Mesendoderm (in vitro differentiated cells): ENCODE measurements at regions not wholly inside any gene's neighbourhood (a gene's known extent, or its start where the extent isn't known, plus 50 kb on each side); places are given as distances from the start of the nearest gene placed in this dataset.
A peak's percentile ranks its signal among the peaks of the same experiment; 100 is the strongest.
"Not testable (repeated sequence)": the region's sequence is repeated elsewhere in the genome, so short reads cannot be mapped to it uniquely, and the experiment has no call there.

ENCODE experiments used
- DNase-seq: peaks from one replicate; pipeline ENCODE4 v3.0.0; 2013
- H2AK5ac ChIP-seq: 2 replicates; pipeline ENCODE4 v1.6.1; 2013; ENCODE audit warnings: low read length, inconsistent platforms
- H2BK120ac ChIP-seq: 2 replicates; pipeline ENCODE4 v1.6.1; 2013; ENCODE audit warnings: low read depth, mild to moderate bottlenecking, low read length, moderate library complexity, mixed read lengths
- H2BK15ac ChIP-seq: replicated peaks from 2 replicates; pipeline ENCODE4 v1.6.1; 2013; ENCODE audit warnings: low read depth, mild to moderate bottlenecking, moderate library complexity
- H2BK5ac ChIP-seq: 2 replicates; pipeline ENCODE4 v1.6.1; 2013; ENCODE audit warnings: low read length, inconsistent platforms
- H3K18ac ChIP-seq: 2 replicates; pipeline ENCODE4 v1.6.1; 2013; ENCODE audit warnings: mild to moderate bottlenecking, low read length, mixed read lengths
- H3K23ac ChIP-seq: one replicate; pipeline ENCODE4 v1.6.1; 2013; ENCODE audit warnings: low read length
- H3K27ac ChIP-seq: 2 replicates; pipeline ENCODE4 v1.5.1; 2013; ENCODE audit warnings: low read depth, mild to moderate bottlenecking, inconsistent platforms, low read length, moderate library complexity
- H3K27me3 ChIP-seq: 2 replicates; pipeline ENCODE4 v1.6.1; 2013; ENCODE audit warnings: low read length, control low read depth, mild to moderate bottlenecking, inconsistent platforms; ENCODE audit not compliant: insufficient read depth, poor library complexity
- H3K36me3 ChIP-seq: 2 replicates; pipeline ENCODE4 v1.6.1; 2013; ENCODE audit warnings: low read length, inconsistent platforms; ENCODE audit not compliant: control insufficient read depth, insufficient read depth
- H3K4ac ChIP-seq: one replicate; pipeline ENCODE4 v1.6.1; 2013; ENCODE audit warnings: low read depth, mild to moderate bottlenecking, low read length, moderate library complexity
- H3K4me1 ChIP-seq: 2 replicates; pipeline ENCODE4 v1.6.1; 2013; ENCODE audit warnings: low read depth, low read length, inconsistent platforms; ENCODE audit not compliant: control insufficient read depth
- H3K4me2 ChIP-seq: 2 replicates; pipeline ENCODE4 v1.6.1; 2013; ENCODE audit warnings: low read length
- H3K4me3 ChIP-seq: 2 replicates; pipeline ENCODE4 v1.5.1; 2013; ENCODE audit warnings: mild to moderate bottlenecking, low read length
- H3K56ac ChIP-seq: one replicate; pipeline ENCODE4 v1.6.1; 2013; ENCODE audit warnings: low read length
- H3K79me1 ChIP-seq: 2 replicates; pipeline ENCODE4 v1.6.1; 2013; ENCODE audit warnings: low read length, inconsistent platforms
- H3K79me2 ChIP-seq: 2 replicates; pipeline ENCODE4 v1.6.1; 2013; ENCODE audit warnings: mild to moderate bottlenecking, low read length; ENCODE audit not compliant: control insufficient read depth, insufficient read depth
- H3K9ac ChIP-seq: 2 replicates; pipeline ENCODE4 v1.6.1; 2013; ENCODE audit warnings: low read length, inconsistent platforms
- H4K5ac ChIP-seq: one replicate; pipeline ENCODE4 v1.6.1; 2013; ENCODE audit warnings: low read length
- H4K8ac ChIP-seq: one replicate; pipeline ENCODE4 v1.6.1; 2013; ENCODE audit warnings: low read depth, mild to moderate bottlenecking, control low read depth, low read length, moderate library complexity
- WGBS: extraction: QIAGEN DNeasy Blood & Tissue Kit; methylation state at CpG from one replicate; pipeline ENCODE4 v1.1.7; 2013; ENCODE audit warnings: low lambda C conversion rate, missing lambda C conversion rate; ENCODE audit not compliant: insufficient coverage; ENCODE audit errors: extremely low coverage; 5-methylcytosine and 5-hydroxymethylcytosine counted together

DNA sequence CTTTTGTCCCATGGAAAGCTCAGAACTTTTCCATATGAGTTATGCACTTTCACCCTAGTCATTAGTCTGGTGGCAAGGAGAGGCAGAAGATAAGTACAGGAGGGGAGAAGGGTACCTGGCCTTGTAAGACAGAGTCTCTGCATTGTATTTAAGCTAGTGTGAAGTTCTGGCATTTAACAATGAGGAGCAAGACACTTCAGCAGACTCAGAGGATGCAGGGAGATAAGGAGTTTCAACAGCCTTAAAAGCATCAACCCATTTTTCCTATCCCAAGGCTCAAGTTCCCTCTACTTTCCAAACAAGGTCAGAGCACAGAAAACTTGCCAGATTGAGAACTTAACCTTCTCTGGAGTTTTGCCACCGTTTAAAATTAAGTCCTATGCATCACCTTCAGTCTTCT, 348.2 kb upstream of the VRK2 start:
- Histone ChIP-seq H3K23ac (no peak overlapping the region), H3K79me1 (no peaks in the 10 kb centered on the region), H3K9ac (no peak overlapping the region), H3K4me2 (no peak overlapping the region), H3K56ac (no peak overlapping the region), H2AK5ac (no peak overlapping the region), H2BK5ac (no peak overlapping the region), H3K4ac (no peak overlapping the region), H3K4me1 (no peaks in the 10 kb centered on the region), H4K5ac (no peak overlapping the region), H3K18ac (no peak overlapping the region), H3K36me3 (no peaks in the 10 kb centered on the region), H3K79me2 (no peaks in the 10 kb centered on the region), H3K27me3 (no peaks in the 10 kb centered on the region), H3K4me3 (no peak overlapping the region), H2BK15ac (peak overlapping the region; percentile 19), H2BK120ac (peak overlapping the region; percentile 38), H4K8ac (no peak overlapping the region), H3K27ac (no peak overlapping the region)
- no CpG with 5 or more reads among the region's 1 CpG for WGBS
- peak; percentile 88 for DNase-seq

DNA sequence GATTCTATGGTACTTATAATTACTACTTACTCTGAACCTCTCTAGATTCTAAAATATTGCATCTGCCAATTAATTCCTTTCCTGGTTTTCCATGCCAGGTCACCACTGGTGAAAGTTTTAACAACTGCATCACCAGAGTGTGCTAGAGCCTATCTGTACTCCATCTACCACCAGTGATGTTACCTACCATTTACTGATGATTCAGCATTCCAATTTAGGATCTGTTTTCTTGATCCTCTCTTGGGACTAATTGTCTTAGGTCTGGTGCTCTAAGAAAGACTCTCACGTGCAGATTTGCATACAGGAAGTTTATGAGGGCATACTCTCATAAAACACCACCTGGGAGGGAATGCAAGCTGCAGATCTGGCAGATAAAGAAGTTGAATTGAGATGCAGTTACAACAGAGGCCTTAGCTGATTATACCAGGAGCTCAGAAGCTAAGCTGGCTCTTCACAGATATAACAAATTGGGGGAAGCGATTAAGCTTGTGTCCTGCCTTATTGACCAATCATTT, 347.6 kb upstream of the VRK2 start:
- H2BK5ac ChIP-seq: no peak overlapping the region
- no peak overlapping the region for H3K4me3 ChIP-seq
- no peak overlapping the region for H4K8ac ChIP-seq
- no peaks in the 10 kb centered on the region for H3K36me3 ChIP-seq
- no peaks in the 10 kb centered on the region for H3K79me2 ChIP-seq
- H3K27ac ChIP-seq: no peak overlapping the region
- H2BK120ac ChIP-seq: no peak overlapping the region
- H3K56ac ChIP-seq: no peak overlapping the region
- no peak overlapping the region for H4K5ac ChIP-seq
- H2AK5ac ChIP-seq: no peak overlapping the region
- H2BK15ac ChIP-seq: no peak overlapping the region
- no CpG with 5 or more reads among the region's 2 CpGs for WGBS
- H3K4me1 ChIP-seq: no peaks in the 10 kb centered on the region
- no peak overlapping the region for H3K4me2 ChIP-seq
- H3K23ac ChIP-seq: no peak overlapping the region
- peak; percentile 93 for DNase-seq
- H3K79me1 ChIP-seq: no peaks in the 10 kb centered on the region
- H3K9ac ChIP-seq: no peak overlapping the region
- H3K27me3 ChIP-seq: no peaks in the 10 kb centered on the region
- H3K4ac ChIP-seq: no peak overlapping the region
- H3K18ac ChIP-seq: peak overlapping the region; percentile 56

GRCh38 chr2:57701391-57701791, 345.2 kb upstream of the VRK2 start:
- H2BK5ac ChIP-seq: no peak overlapping the region
- H3K4ac ChIP-seq: no peak overlapping the region
- H3K4me3 ChIP-seq: no peak overlapping the region
- H3K79me1 ChIP-seq: no peaks in the 10 kb centered on the region
- H4K5ac ChIP-seq: no peak overlapping the region
- no peak overlapping the region for H3K9ac ChIP-seq
- no peaks in the 10 kb centered on the region for H3K79me2 ChIP-seq
- H2BK15ac ChIP-seq: peak overlapping the region; percentile 74
- H4K8ac ChIP-seq: no peak overlapping the region
- no peak overlapping the region for H2BK120ac ChIP-seq
- WGBS: no CpG with 5 or more reads among the region's 5 CpGs
- H3K4me1 ChIP-seq: no peaks in the 10 kb centered on the region
- peak; percentile 96 for DNase-seq
- no peak overlapping the region for H3K18ac ChIP-seq
- H3K4me2 ChIP-seq: no peak overlapping the region
- no peaks in the 10 kb centered on the region for H3K36me3 ChIP-seq
- no peak overlapping the region for H3K27ac ChIP-seq
- H2AK5ac ChIP-seq: no peak overlapping the region
- no peaks in the 10 kb centered on the region for H3K27me3 ChIP-seq
- H3K56ac ChIP-seq: no peak overlapping the region
- no peak overlapping the region for H3K23ac ChIP-seq

- Histone ChIP-seq H3K18ac (no peak overlapping the region), H3K4me1 (no peaks in the 10 kb centered on the region), H2BK120ac (no peak overlapping the region), H3K27me3 (no peaks in the 10 kb centered on the region), H3K4ac (no peak overlapping the region), H2BK15ac (no peak overlapping the region), H3K4me3 (no peak overlapping the region), H3K36me3 (no peaks in the 10 kb centered on the region), H2AK5ac (no peak overlapping the region), H3K79me2 (no peaks in the 10 kb centered on the region), H3K56ac (no peak overlapping the region), H4K8ac (no peak overlapping the region), H2BK5ac (no peak overlapping the region), H3K27ac (no peak overlapping the region), H3K4me2 (no peak overlapping the region), H4K5ac (no peak overlapping the region), H3K79me1 (no peaks in the 10 kb centered on the region), H3K23ac (no peak overlapping the region), H3K9ac (no peak overlapping the region)
- WGBS: no CpG with 5 or more reads among the region's 3 CpGs
- DNase-seq: no peak
These were observed 343.2 kb upstream of the VRK2 start for GRCh38 chr2:57703407-57703806.

DNA sequence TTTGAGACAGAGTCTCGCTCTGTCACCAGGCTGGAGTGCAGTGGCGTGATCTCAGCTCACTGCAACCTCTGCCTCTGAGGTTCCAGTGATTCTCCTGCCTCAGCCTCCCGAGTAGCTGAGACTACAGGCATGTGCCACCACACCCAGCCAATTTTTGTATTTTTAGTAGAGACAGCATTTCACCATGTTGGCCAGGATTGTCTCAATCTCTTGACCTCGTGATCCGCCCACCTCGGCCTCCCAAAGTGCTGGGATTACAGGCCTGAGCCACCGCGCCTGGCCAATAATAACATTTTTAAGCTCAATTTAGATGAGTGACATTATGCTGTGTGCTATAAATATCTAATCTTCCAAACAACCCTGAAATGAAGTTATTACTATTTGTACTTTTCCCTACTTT, 338.8 kb upstream of the VRK2 start:
- not testable (repeated sequence) for H2AK5ac ChIP-seq, H3K27ac ChIP-seq, H3K79me2 ChIP-seq, H4K8ac ChIP-seq, H3K36me3 ChIP-seq, H3K27me3 ChIP-seq, H3K4ac ChIP-seq, H2BK120ac ChIP-seq, DNase-seq, H3K79me1 ChIP-seq, H3K9ac ChIP-seq, H3K18ac ChIP-seq, H3K23ac ChIP-seq, H2BK5ac ChIP-seq, H3K56ac ChIP-seq, H3K4me2 ChIP-seq, H4K5ac ChIP-seq, H2BK15ac ChIP-seq, H3K4me3 ChIP-seq, H3K4me1 ChIP-seq
- WGBS: no CpG with 5 or more reads among the region's 8 CpGs

GRCh38 chr2:57711991-57712390, 334.6 kb upstream of the VRK2 start:
- WGBS: no CpG with 5 or more reads among the region's 1 CpG
- Histone ChIP-seq H3K9ac (no peak overlapping the region), H4K5ac (no peak overlapping the region), H3K79me2 (no peaks in the 10 kb centered on the region), H3K4ac (no peak overlapping the region), H2AK5ac (no peak overlapping the region), H3K4me3 (no peak overlapping the region), H3K23ac (no peak overlapping the region), H2BK120ac (no peak overlapping the region), H3K56ac (no peak overlapping the region), H3K36me3 (no peaks in the 10 kb centered on the region), H3K4me2 (no peak overlapping the region), H3K27me3 (no peaks in the 10 kb centered on the region), H3K27ac (no peak overlapping the region), H4K8ac (no peak overlapping the region), H3K4me1 (no peaks in the 10 kb centered on the region), H3K79me1 (no peaks in the 10 kb centered on the region), H2BK5ac (no peak overlapping the region), H3K18ac (no peak overlapping the region), H2BK15ac (no peak overlapping the region)
- DNase-seq: no peak
